H1 (cell line): ENCODE measurements at regions not wholly inside any gene's neighbourhood (a gene's known extent, or its start where the extent isn't known, plus 50 kb on each side); places are given as distances from the start of the nearest gene placed in this dataset.

Experiments
- CTCF ChIA-PET: fragments of 300-600 bp; sonication (Branson Sonifier 250); formaldehyde crosslinking; loops from one replicate; lab custom pipeline; 2021; ENCODE audit not compliant: partially characterized antibody; lab: Charles Lee
- POLR2A ChIA-PET: fragments of 300-600 bp; sonication (Branson Sonifier 250); formaldehyde crosslinking; loops from one replicate; lab custom pipeline; 2021; ENCODE audit warnings: inconsistent platforms; ENCODE audit not compliant: partially characterized antibody; lab: Charles Lee
- DNase-seq, 2 experiments: peaks; one replicate each; pipeline versions ENCODE4 v3.0.0 to v3.0.0-alpha.2; 2010 to 2022; ENCODE audit warnings: low spot score in 2 of 2, low read depth in 1 of 2, mixed read lengths in 1 of 2
- FAIRE-seq: peaks from 2 replicates; lab custom pipeline; 2011; peaks lifted over from hg19 to GRCh38; lab: Jason Lieb, UNC
- H2AFZ ChIP-seq: 2 replicates; pipeline ENCODE4 v1.8.1; 2012; ENCODE audit warnings: low read length, inconsistent platforms
- H2AK5ac ChIP-seq: 2 replicates; pipeline ENCODE4 v1.6.1; 2013; ENCODE audit warnings: low read depth, low read length
- H2BK120ac ChIP-seq: replicated peaks from 2 replicates; pipeline ENCODE3; 2013; ENCODE audit warnings: low read depth, low read length, inconsistent platforms
- H2BK12ac ChIP-seq: 2 replicates; pipeline ENCODE4 v1.6.1; 2013; ENCODE audit warnings: low read depth, low read length
- H2BK15ac ChIP-seq: 2 replicates; pipeline ENCODE4 v1.6.1; 2013; ENCODE audit warnings: low read length
- H2BK20ac ChIP-seq: 2 replicates; pipeline ENCODE4 v1.6.1; 2013; ENCODE audit warnings: low read length
- H2BK5ac ChIP-seq: 2 replicates; pipeline ENCODE4 v1.6.1; 2013; ENCODE audit warnings: low read depth, low read length
- H3K14ac ChIP-seq: 2 replicates; pipeline ENCODE4 v1.6.1; 2013; ENCODE audit warnings: inconsistent platforms; ENCODE audit not compliant: insufficient read length
- H3K18ac ChIP-seq: 2 replicates; pipeline ENCODE4 v1.6.1; 2013; ENCODE audit warnings: low read length; ENCODE audit errors: extremely low read depth
- H3K23ac ChIP-seq: 2 replicates; pipeline ENCODE4 v1.6.1; 2013; ENCODE audit warnings: inconsistent platforms; ENCODE audit not compliant: insufficient read length
- H3K23me2 ChIP-seq: 2 replicates; pipeline ENCODE4 v1.6.1; 2013; ENCODE audit warnings: low read depth, low read length
- H3K27ac ChIP-seq: 2 replicates; pipeline ENCODE4 v1.6.1; 2011; ENCODE audit warnings: low read depth, low read length, inconsistent platforms
- H3K27me3 ChIP-seq, 4 experiments: replicated peaks in 1 of 4; 1 replicate in 1 of 4; 2 replicates in 3 of 4; pipeline versions ENCODE4 v1.6.1 to v1.8.1; 2011 to 2013; ENCODE audit warnings: low read length in 3 of 4, mild to moderate bottlenecking in 3 of 4, inconsistent platforms in 2 of 4, mixed read lengths in 2 of 4, moderate library complexity in 1 of 4; ENCODE audit not compliant: control insufficient read depth in 3 of 4, insufficient read depth in 3 of 4; ENCODE audit errors: extremely low read depth in 1 of 4
- H3K36me3 ChIP-seq, 4 experiments: 2 replicates each; pipeline versions ENCODE4 v1.6.1 to v1.8.1; 2011 to 2013; ENCODE audit warnings: mild to moderate bottlenecking in 4 of 4, low read length in 3 of 4, moderate library complexity in 2 of 4, control low read depth in 1 of 4, inconsistent platforms in 1 of 4; ENCODE audit not compliant: insufficient read depth in 4 of 4, control insufficient read depth in 2 of 4
- H3K4ac ChIP-seq: replicated peaks from 2 replicates; pipeline ENCODE3; 2013; ENCODE audit warnings: low read length, low read depth, mixed read lengths, inconsistent platforms; ENCODE audit not compliant: insufficient read length
- H3K4me1 ChIP-seq, 4 experiments: replicated peaks in 1 of 4; 1 replicate in 1 of 4; 2 replicates in 3 of 4; pipeline versions ENCODE4 v1.6.1 to v1.8.1; 2011 to 2013; ENCODE audit warnings: low read length in 3 of 4, inconsistent platforms in 2 of 4, mixed read lengths in 1 of 4; ENCODE audit not compliant: insufficient read depth in 4 of 4, control insufficient read depth in 3 of 4
- H3K4me2 ChIP-seq, 2 experiments: 2 replicates each; pipeline versions ENCODE4 v1.6.1 to v1.8.1; 2011 to 2013; ENCODE audit warnings: low read depth in 2 of 2, low read length in 2 of 2, control low read depth in 1 of 2, inconsistent platforms in 1 of 2, mild to moderate bottlenecking in 1 of 2; ENCODE audit not compliant: insufficient read depth in 1 of 2
- H3K4me3 ChIP-seq, 4 experiments: fragments of 200-600, 300-600 bp in 1 of 4; sonication (generic), shearing (Covaris generic), sonication (Bioruptor Twin) in 1 of 4; 2 replicates each; pipeline versions ENCODE4 v1.5.1 to v1.8.1; 2011 to 2016; ENCODE audit warnings: low read length in 4 of 4, low read depth in 3 of 4, control low read depth in 2 of 4, inconsistent platforms in 2 of 4, mild to moderate bottlenecking in 2 of 4, mixed read lengths in 1 of 4, moderate library complexity in 1 of 4; ENCODE audit not compliant: insufficient read depth in 2 of 4; ENCODE audit errors: extremely low read depth in 1 of 4
- H3K56ac ChIP-seq: replicated peaks from 2 replicates; pipeline ENCODE3; 2013; ENCODE audit warnings: low read depth, mild to moderate bottlenecking, mixed read lengths, low read length, inconsistent platforms; ENCODE audit not compliant: insufficient read length
- H3K79me1 ChIP-seq: 2 replicates; pipeline ENCODE4 v1.6.1; 2013; ENCODE audit warnings: low read depth, low read length, control low read depth
- H3K79me2 ChIP-seq, 2 experiments: 2 replicates each; pipeline versions ENCODE4 v1.6.1 to v1.8.1; 2012 to 2013; ENCODE audit warnings: low read length in 2 of 2, mild to moderate bottlenecking in 2 of 2, inconsistent platforms in 1 of 2; ENCODE audit not compliant: insufficient read depth in 2 of 2, control insufficient read depth in 1 of 2
- H3K9ac ChIP-seq, 4 experiments: replicated peaks in 1 of 4; 1 replicate in 1 of 4; 2 replicates in 3 of 4; pipeline versions ENCODE4 v1.6.1 to v1.8.1; 2011 to 2013; ENCODE audit warnings: low read depth in 3 of 4, low read length in 3 of 4, control low read depth in 2 of 4, mild to moderate bottlenecking in 2 of 4, moderate library complexity in 2 of 4, inconsistent platforms in 1 of 4; ENCODE audit errors: extremely low read depth in 1 of 4
- H3K9me3 ChIP-seq, 2 experiments: 2 replicates each; pipeline versions ENCODE4 v1.6.1 to v1.8.1; 2012 to 2013; ENCODE audit warnings: mild to moderate bottlenecking in 2 of 2, moderate library complexity in 2 of 2, control low read depth in 1 of 2, inconsistent platforms in 1 of 2, low read depth in 1 of 2, low read length in 1 of 2, mixed read lengths in 1 of 2; ENCODE audit not compliant: insufficient read depth in 2 of 2
- H4K20me1 ChIP-seq, 2 experiments: replicated peaks in 1 of 2; 2 replicates each; pipeline versions ENCODE3 to v1.8.1; 2011 to 2013; ENCODE audit warnings: inconsistent platforms in 2 of 2, low read length in 2 of 2, mild to moderate bottlenecking in 1 of 2; ENCODE audit not compliant: insufficient read depth in 2 of 2, control insufficient read depth in 1 of 2
- H4K5ac ChIP-seq: 2 replicates; pipeline ENCODE4 v1.6.1; 2013; ENCODE audit warnings: low read length, low read depth, mixed read lengths, inconsistent platforms; ENCODE audit not compliant: insufficient read length
- H4K8ac ChIP-seq: 2 replicates; pipeline ENCODE4 v1.8.0; 2013; ENCODE audit warnings: mild to moderate bottlenecking, moderate library complexity, low read length, inconsistent platforms; ENCODE audit not compliant: insufficient read depth; ENCODE audit errors: extremely low read depth
- H4K91ac ChIP-seq: replicated peaks from 2 replicates; pipeline ENCODE3; 2013; ENCODE audit warnings: low read length, mixed read lengths, inconsistent platforms; ENCODE audit not compliant: insufficient read length
- ATF2 ChIP-seq: IDR thresholded peaks from 2 replicates; pipeline ENCODE4 v1.6.1; 2012; ENCODE audit warnings: low read length, inconsistent platforms
- BCL11A ChIP-seq, 2 experiments: IDR thresholded peaks; one replicate each; pipeline ENCODE4 v1.6.1; 2011; ENCODE audit warnings: low read depth in 2 of 2, low read length in 2 of 2, mild to moderate bottlenecking in 2 of 2
- BRCA1 ChIP-seq: IDR thresholded peaks from 2 replicates; pipeline ENCODE4 v1.6.1; 2012; ENCODE audit warnings: low read depth, low read length, improper control_type of control experiment
- CEBPB ChIP-seq: IDR thresholded peaks from 2 replicates; pipeline ENCODE4 v1.6.1; 2012; ENCODE audit warnings: low read depth, low read length
- EGR1 ChIP-seq: IDR thresholded peaks from 2 replicates; pipeline ENCODE4 v1.6.1; 2011; ENCODE audit warnings: low read depth, low read length, borderline replicate concordance
- GTF2F1 ChIP-seq: IDR thresholded peaks from 2 replicates; pipeline ENCODE4 v1.6.1; 2012; ENCODE audit warnings: low read depth, low read length, improper control_type of control experiment, borderline replicate concordance
- MAFK ChIP-seq: IDR thresholded peaks from 2 replicates; pipeline ENCODE4 v1.6.1; 2012; ENCODE audit warnings: low read depth, mild to moderate bottlenecking, improper control_type of control experiment, low read length
- POU5F1 ChIP-seq: IDR thresholded peaks from 2 replicates; pipeline ENCODE4 v1.6.1; 2011; ENCODE audit warnings: low read depth, mild to moderate bottlenecking, low read length, moderate library complexity
- SAP30 ChIP-seq: fragments of 300-600 bp; sonication (generic); IDR thresholded peaks from 2 replicates; pipeline ENCODE4 v1.7.1; 2012; ENCODE audit warnings: low read length, moderate library complexity, mild to moderate bottlenecking, inconsistent platforms; ENCODE audit not compliant: insufficient read depth, insufficient replicate concordance
- SRF ChIP-seq: IDR thresholded peaks from 2 replicates; pipeline ENCODE4 v1.6.1; 2011; ENCODE audit warnings: mild to moderate bottlenecking, low read depth, low read length, moderate library complexity
- TBP ChIP-seq: IDR thresholded peaks from 2 replicates; pipeline ENCODE4 v1.6.1; 2011; ENCODE audit warnings: low read depth, low read length, improper control_type of control experiment
- WGBS, 2 experiments: shearing (Covaris generic) in 1 of 2; methylation state at CpG; one replicate each; pipeline versions ENCODE4 v1.1.6 to v1.1.7; 2013 to 2015; ENCODE audit warnings: low lambda C conversion rate in 2 of 2, mixed read lengths in 2 of 2, inconsistent platforms in 1 of 2, low coverage in 1 of 2, missing lambda C conversion rate in 1 of 2; ENCODE audit not compliant: insufficient replicate concordance in 2 of 2, insufficient coverage in 1 of 2, insufficient read length in 1 of 2; ENCODE audit errors: extremely low coverage in 1 of 2, missing lambda C conversion rate in 1 of 2; 5-methylcytosine and 5-hydroxymethylcytosine counted together

DNA sequence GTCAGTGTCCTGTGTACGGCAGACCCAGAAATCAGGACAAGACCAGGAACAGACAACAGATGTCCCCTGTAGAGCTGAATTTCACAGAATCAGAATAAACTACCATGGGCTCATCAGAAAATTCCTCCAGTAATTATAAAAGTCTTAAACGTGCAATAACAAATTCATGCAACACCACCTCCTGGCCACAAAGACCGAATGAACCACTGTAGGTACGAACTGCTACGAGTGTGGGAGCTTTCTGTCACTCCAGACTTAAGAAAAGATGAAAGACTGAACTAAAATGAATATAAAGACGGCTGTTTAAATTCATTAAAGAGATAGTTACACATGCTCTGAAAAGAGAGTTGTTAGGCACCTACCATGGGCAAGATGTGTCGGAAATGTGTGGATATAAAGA is 333.5 kb downstream of the RRAGC start:
- H3K79me1 ChIP-seq: no peaks in the 10 kb centered on the region; the same call in 1 of the 2 replicates
- no peak overlapping the region for H2BK20ac ChIP-seq
- H2AFZ ChIP-seq: no peak overlapping the region
- no peaks in the 10 kb centered on the region for H3K23me2 ChIP-seq
- H3K9me3 ChIP-seq: no peaks in the 10 kb centered on the region; a peak in 1 of 4 replicates
- WGBS, 2 experiments: 93% methylated on average over 7 of the region's 7 CpGs; no CpG with 5 or more reads in 1 of the 2 experiments
- no peak overlapping the region for H4K91ac ChIP-seq
- no peaks in the 10 kb centered on the region for H4K20me1 ChIP-seq
- no peak overlapping the region for H3K23ac ChIP-seq
- POLR2A ChIA-PET: no interaction called here
- no peak overlapping the region for H2AK5ac ChIP-seq
- H3K4me3 ChIP-seq: no peak overlapping the region
- H3K9ac ChIP-seq: no peak overlapping the region
- CTCF ChIA-PET: interaction anchor here (0.7 to 2.7 kb wide), 10 partner anchors 13 to 488 kb away, joined by 3 to 9 read pairs (median 3); no protein-coding TSS in a partner anchor
- H4K5ac ChIP-seq: no peak overlapping the region
- no peaks in the 10 kb centered on the region for H3K79me2 ChIP-seq
- H3K4me2 ChIP-seq: no peak overlapping the region
- H2BK120ac ChIP-seq: no peak overlapping the region
- H3K18ac ChIP-seq: no peak overlapping the region
- H3K14ac ChIP-seq: no peak overlapping the region
- no peaks in the 10 kb centered on the region for H3K36me3 ChIP-seq
- H2BK15ac ChIP-seq: no peak overlapping the region
- H2BK5ac ChIP-seq: no peak overlapping the region
- no peak overlapping the region for H3K4ac ChIP-seq
- no peak for TF ChIP-seq ATF2
- TF ChIP-seq CEBPB: no peak
- no peak for TF ChIP-seq GTF2F1
- no peak for TF ChIP-seq BRCA1
- no peak for TF ChIP-seq SAP30
- no peak for TF ChIP-seq MAFK
- no peak for TF ChIP-seq SRF
- TF ChIP-seq POU5F1: no peak
- no peak for TF ChIP-seq EGR1
- TF ChIP-seq BCL11A (IDR thresholded peaks at IDR 0.05; ENCODE audit: low read depth in 2 of 2, low read length in 2 of 2): no peak
- TF ChIP-seq TBP: no peak
- H3K27ac ChIP-seq: no peak overlapping the region
- H3K56ac ChIP-seq: no peak overlapping the region
- no peaks in the 10 kb centered on the region for H3K4me1 ChIP-seq
- no peaks in the 10 kb centered on the region for H3K27me3 ChIP-seq
- H2BK12ac ChIP-seq: no peak overlapping the region
- DNase-seq (no peak), FAIRE-seq (no peak)
- H4K8ac ChIP-seq: no peak overlapping the region
